ENCODE measurements at regions not wholly inside any gene's neighbourhood (a gene's known extent, or its start where the extent isn't known, plus 50 kb on each side); places are given as distances from the start of the nearest gene placed in this dataset.
"Not testable (repeated sequence)": the region's sequence is repeated elsewhere in the genome, so short reads cannot be mapped to it uniquely, and the experiment has no call there.

- not testable (repeated sequence) for TF ChIP-seq CTCF (conservative IDR thresholded peaks at IDR 0.05; ENCODE audit: low read depth, low read length); EZH2 (IDR thresholded peaks at IDR 0.05; ENCODE audit: borderline replicate concordance, low read depth, low read length, poor library complexity, severe bottlenecking)
Measured at GRCh38 chr9:85792057-85792456, 50.3 kb upstream of the AGTPBP1 start.
